Fibroblast of the aortic adventitia (primary cell): ENCODE measurements at regions not wholly inside any gene's neighbourhood (a gene's known extent, or its start where the extent isn't known, plus 50 kb on each side); places are given as distances from the start of the nearest gene placed in this dataset.

ENCODE experiments used
- DNase-seq: peaks from one replicate; pipeline ENCODE4 v3.0.0-alpha.2; 2010; ENCODE audit warnings: low read depth
- H3K4me3 ChIP-seq: 2 replicates; pipeline ENCODE4 v1.5.1; 2011; ENCODE audit warnings: low read depth, mild to moderate bottlenecking, control low read depth, low read length, moderate library complexity
- CTCF ChIP-seq: IDR thresholded peaks from 2 replicates; pipeline ENCODE4 v1.5.1; 2011; ENCODE audit warnings: mild to moderate bottlenecking, low read length, control low read depth, inconsistent platforms; ENCODE audit not compliant: insufficient read depth

GRCh38 chr2:220040346-220040745 lies 412.9 kb downstream of the SLC4A3 start:
- DNase-seq, result no peak
- no peak for TF ChIP-seq CTCF

GRCh38 chr2:220041447-220041846 lies 414.0 kb downstream of the SLC4A3 start:
- no peak overlapping the region for H3K4me3 ChIP-seq
- TF ChIP-seq CTCF, result no peak
- no peak for DNase-seq

More at GRCh38 chr2:220040346-220040745, 412.9 kb downstream of the SLC4A3 start:
- no peak overlapping the region for H3K4me3 ChIP-seq

- TF ChIP-seq CTCF, result no peak
- DNase-seq, result peak; percentile 55
- H3K4me3 ChIP-seq, result no peak overlapping the region
Observed at GRCh38 chr2:220043155-220043989, 415.9 kb downstream of the SLC4A3 start.

- no peak overlapping the region for H3K4me3 ChIP-seq
- no peak for TF ChIP-seq CTCF
- no peak for DNase-seq
Observed at GRCh38 chr2:220043990-220044335, 416.5 kb downstream of the SLC4A3 start.

GRCh38 chr2:220044383-220044782 lies 417.0 kb downstream of the SLC4A3 start:
- H3K4me3 ChIP-seq, result no peak overlapping the region
- no peak for TF ChIP-seq CTCF
- DNase-seq, result no peak

- no peak overlapping the region for H3K4me3 ChIP-seq
- no peak for TF ChIP-seq CTCF
Observed at GRCh38 chr2:220046507-220046906, 419.1 kb downstream of the SLC4A3 start.

GRCh38 chr2:220051716-220052115 lies 424.3 kb downstream of the SLC4A3 start:
- no peak overlapping the region for H3K4me3 ChIP-seq
- DNase-seq, result no peak
- TF ChIP-seq CTCF, result no peak

More at GRCh38 chr2:220046507-220046906, 419.1 kb downstream of the SLC4A3 start:
- no peak for DNase-seq
